HCT116 (cell line): ENCODE measurements at regions not wholly inside any gene's neighbourhood (a gene's known extent, or its start where the extent isn't known, plus 50 kb on each side); places are given as distances from the start of the nearest gene placed in this dataset.

Experiments
- ATAC-seq: fragments of 200-7000 bp; cut with Tn5 transposase; 2 replicates; pipeline ENCODE4 v1.9.1; 2020; ENCODE audit warnings: mild to moderate bottlenecking, moderate library complexity
- BruUV-seq: library from RNA; stranded (reverse); fragments of 400-500 nt; replicated peaks from 2 replicates; lab custom pipeline; 2021; lab: Mats Ljungman, UMichigan
- CTCF ChIA-PET: fragments of 300-600 bp; sonication (Branson Sonifier 250); formaldehyde crosslinking; loops from one replicate; lab custom pipeline; 2021; ENCODE audit warnings: antibody characterized with exemption; lab: Charles Lee
- POLR2A ChIA-PET: fragments of 300-600, 350-600 bp; sonication (Branson Sonifier 250); formaldehyde crosslinking; loops from one replicate; lab custom pipeline; 2021; ENCODE audit warnings: antibody characterized with exemption; lab: Charles Lee
- RAD21 ChIA-PET, 2 experiments: fragments of 300-600 bp; sonication (Branson Sonifier 250); formaldehyde crosslinking; loops; one replicate each; lab custom pipeline; 2023; ENCODE audit warnings: low total read pairs in 2 of 2; ENCODE audit not compliant: uncharacterized antibody in 2 of 2, unreplicated experiment in 2 of 2, low non-redundant PET in 1 of 2; lab: Charles Lee
- DNase-seq: peaks from one replicate; pipeline ENCODE4 v3.0.0-alpha.2; 2010; ENCODE audit warnings: low read depth, low spot score
- H2AFZ ChIP-seq: fragments of 200-600 bp; shearing (Covaris generic), sonication (generic); 2 replicates; pipeline ENCODE4 v1.6.1; 2017; ENCODE audit warnings: low read depth, mixed run types, mixed read lengths, antibody characterized with exemption, low read length; ENCODE audit not compliant: poor library complexity, severe bottlenecking
- H3K27ac ChIP-seq: 2 replicates; pipeline ENCODE4 v1.5.1; 2012; ENCODE audit warnings: low read depth, low read length
- H3K27me3 ChIP-seq: fragments of 200-600 bp; sonication (generic); 2 replicates; pipeline ENCODE4 v1.6.1; 2016; ENCODE audit warnings: mixed run types, low read length, mixed read lengths; ENCODE audit not compliant: insufficient read depth
- H3K36me3 ChIP-seq, 2 experiments: fragments of 200-500 bp in 1 of 2; fragments of 200-600 bp in 1 of 2; sonication (Bioruptor generic) in 1 of 2; sonication (generic) in 1 of 2; 2 replicates each; pipeline versions ENCODE4 v1.5.1 to v1.6.1; 2014 to 2016; ENCODE audit warnings: low read length in 2 of 2, inconsistent platforms in 1 of 2, mixed read lengths in 1 of 2, mixed run types in 1 of 2; ENCODE audit not compliant: insufficient read depth in 2 of 2, control insufficient read depth in 1 of 2
- H3K4me1 ChIP-seq, 2 experiments: fragments of 200-600 bp in 1 of 2; sonication (generic) in 1 of 2; 2 replicates each; pipeline versions ENCODE4 v1.5.1 to v1.6.1; 2012 to 2017; ENCODE audit warnings: low read length in 2 of 2, inconsistent platforms in 1 of 2, mild to moderate bottlenecking in 1 of 2, mixed read lengths in 1 of 2, mixed run types in 1 of 2, moderate library complexity in 1 of 2; ENCODE audit not compliant: insufficient read depth in 2 of 2, control insufficient read depth in 1 of 2
- H3K4me2 ChIP-seq: fragments of 200-600 bp; sonication (generic); 2 replicates; pipeline ENCODE4 v1.6.1; 2017; ENCODE audit warnings: mixed run types, low read length, mixed read lengths
- H3K4me3 ChIP-seq, 2 experiments: fragments of 200-600 bp in 1 of 2; sonication (generic) in 1 of 2; replicated peaks in 1 of 2; 2 replicates each; pipeline ENCODE4 v1.5.1; 2011 to 2016; ENCODE audit warnings: low read length in 2 of 2, control low read depth in 1 of 2, low read depth in 1 of 2, mild to moderate bottlenecking in 1 of 2, mixed read lengths in 1 of 2, mixed run types in 1 of 2
- H3K79me2 ChIP-seq: fragments of 200-600 bp; sonication (generic); 2 replicates; pipeline ENCODE4 v1.6.1; 2017; ENCODE audit warnings: mild to moderate bottlenecking, mixed run types, low read length, moderate library complexity, mixed read lengths; ENCODE audit not compliant: insufficient read depth
- H3K9ac ChIP-seq: fragments of 200-600 bp; sonication (generic); 2 replicates; pipeline ENCODE4 v1.6.1; 2016; ENCODE audit warnings: low read length, mixed read lengths
- H3K9me2 ChIP-seq: fragments of 200-600 bp; sonication (generic), shearing (Covaris generic); 2 replicates; pipeline ENCODE4 v1.6.1; 2017; ENCODE audit warnings: mixed run types, mild to moderate bottlenecking, moderate library complexity; ENCODE audit not compliant: insufficient read depth
- H3K9me3 ChIP-seq, 2 experiments: fragments of 200-500 bp in 1 of 2; fragments of 200-600 bp in 1 of 2; sonication (Bioruptor generic) in 1 of 2; sonication (generic) in 1 of 2; 2 replicates each; pipeline ENCODE4 v1.6.1; 2014 to 2017; ENCODE audit warnings: low read length in 2 of 2, mixed read lengths in 2 of 2, inconsistent platforms in 1 of 2, low read depth in 1 of 2, mild to moderate bottlenecking in 1 of 2, mixed run types in 1 of 2, moderate library complexity in 1 of 2; ENCODE audit not compliant: control insufficient read depth in 1 of 2, insufficient read depth in 1 of 2
- H4K20me1 ChIP-seq: fragments of 200-600 bp; sonication (generic), shearing (Covaris generic); 2 replicates; pipeline ENCODE4 v1.6.1; 2017; ENCODE audit warnings: mixed run types, mild to moderate bottlenecking, moderate library complexity; ENCODE audit not compliant: insufficient read depth
- CEBPB ChIP-seq: IDR thresholded peaks from 2 replicates; pipeline ENCODE4 v1.6.1; 2012; ENCODE audit warnings: low read depth
- EZH2 ChIP-seq: fragments of 200-600 bp; sonication (generic); IDR thresholded peaks from 2 replicates; pipeline ENCODE4 v1.6.1; 2017; ENCODE audit warnings: antibody characterized with exemption, mixed run types
- JUND ChIP-seq: IDR thresholded peaks from 2 replicates; pipeline ENCODE4 v1.6.1; 2012
- POLR2A ChIP-seq: IDR thresholded peaks from 2 replicates; pipeline ENCODE4 v1.7.0; 2011; ENCODE audit warnings: borderline replicate concordance; ENCODE audit not compliant: insufficient read depth, insufficient read length; ENCODE audit errors: extremely low read depth
- POLR2AphosphoS5 ChIP-seq: IDR thresholded peaks from 2 replicates; pipeline ENCODE4 v1.6.1; 2011; ENCODE audit warnings: mild to moderate bottlenecking, low read depth, low read length, moderate library complexity
- SIN3A ChIP-seq: IDR thresholded peaks from 2 replicates; pipeline ENCODE4 v1.6.1; 2012; ENCODE audit warnings: low read depth
- ZFX ChIP-seq: fragments of 450-650 bp; IDR thresholded peaks from 2 replicates; pipeline ENCODE4 v1.6.1; 2017
- ZNF274 ChIP-seq: fragments of 200-500 bp; sonication (Bioruptor generic); IDR thresholded peaks from 2 replicates; pipeline ENCODE4 v1.6.1; 2014; ENCODE audit warnings: mild to moderate bottlenecking, low read depth, low read length, inconsistent platforms
- intact Hi-C: fragments of 100-400 bp; cut with micrococcal nuclease; formaldehyde crosslinking; loops from 2 replicates; pipeline ENCODE4 v1.10.0; 2022
- TF ChIP-seq, protein P1 (sequence below): IDR thresholded peaks from 2 replicates; pipeline ENCODE4 v1.6.1; 2012; ENCODE audit warnings: low read depth
- TF ChIP-seq, protein P2 (sequence below), 3 experiments: fragments of 200-600 bp in 1 of 3; sonication (generic) in 1 of 3; IDR thresholded peaks in 2 of 3; conservative IDR thresholded peaks in 1 of 3; 2 replicates each; pipeline ENCODE4 v1.5.1; 2012 to 2017; ENCODE audit warnings: low read depth in 2 of 3, low read length in 2 of 3, antibody characterized with exemption in 1 of 3, borderline replicate concordance in 1 of 3, control low read depth in 1 of 3, mild to moderate bottlenecking in 1 of 3, mixed read lengths in 1 of 3, mixed run types in 1 of 3, moderate library complexity in 1 of 3; ENCODE audit not compliant: insufficient read depth in 1 of 3

GRCh38 chr19:30824809-30825208 is 452.6 kb downstream of the ZNF536 start:
- ChIA-PET CTCF (no interaction called here), POLR2A (no interaction called here), RAD21 (no interaction called here)
- intact Hi-C loops = no loop called here
- H3K79me2 ChIP-seq = no peaks in the 10 kb centered on the region
- ATAC-seq = no peak
- TF ChIP-seq JUND = no peak
- TF ChIP-seq ZFX = no peak
- no peak for TF ChIP-seq POLR2A
- TF ChIP-seq ZNF274 = no peak
- TF ChIP-seq, protein P1, sequence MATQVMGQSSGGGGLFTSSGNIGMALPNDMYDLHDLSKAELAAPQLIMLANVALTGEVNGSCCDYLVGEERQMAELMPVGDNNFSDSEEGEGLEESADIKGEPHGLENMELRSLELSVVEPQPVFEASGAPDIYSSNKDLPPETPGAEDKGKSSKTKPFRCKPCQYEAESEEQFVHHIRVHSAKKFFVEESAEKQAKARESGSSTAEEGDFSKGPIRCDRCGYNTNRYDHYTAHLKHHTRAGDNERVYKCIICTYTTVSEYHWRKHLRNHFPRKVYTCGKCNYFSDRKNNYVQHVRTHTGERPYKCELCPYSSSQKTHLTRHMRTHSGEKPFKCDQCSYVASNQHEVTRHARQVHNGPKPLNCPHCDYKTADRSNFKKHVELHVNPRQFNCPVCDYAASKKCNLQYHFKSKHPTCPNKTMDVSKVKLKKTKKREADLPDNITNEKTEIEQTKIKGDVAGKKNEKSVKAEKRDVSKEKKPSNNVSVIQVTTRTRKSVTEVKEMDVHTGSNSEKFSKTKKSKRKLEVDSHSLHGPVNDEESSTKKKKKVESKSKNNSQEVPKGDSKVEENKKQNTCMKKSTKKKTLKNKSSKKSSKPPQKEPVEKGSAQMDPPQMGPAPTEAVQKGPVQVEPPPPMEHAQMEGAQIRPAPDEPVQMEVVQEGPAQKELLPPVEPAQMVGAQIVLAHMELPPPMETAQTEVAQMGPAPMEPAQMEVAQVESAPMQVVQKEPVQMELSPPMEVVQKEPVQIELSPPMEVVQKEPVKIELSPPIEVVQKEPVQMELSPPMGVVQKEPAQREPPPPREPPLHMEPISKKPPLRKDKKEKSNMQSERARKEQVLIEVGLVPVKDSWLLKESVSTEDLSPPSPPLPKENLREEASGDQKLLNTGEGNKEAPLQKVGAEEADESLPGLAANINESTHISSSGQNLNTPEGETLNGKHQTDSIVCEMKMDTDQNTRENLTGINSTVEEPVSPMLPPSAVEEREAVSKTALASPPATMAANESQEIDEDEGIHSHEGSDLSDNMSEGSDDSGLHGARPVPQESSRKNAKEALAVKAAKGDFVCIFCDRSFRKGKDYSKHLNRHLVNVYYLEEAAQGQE = no peak
- TF ChIP-seq, protein P2, sequence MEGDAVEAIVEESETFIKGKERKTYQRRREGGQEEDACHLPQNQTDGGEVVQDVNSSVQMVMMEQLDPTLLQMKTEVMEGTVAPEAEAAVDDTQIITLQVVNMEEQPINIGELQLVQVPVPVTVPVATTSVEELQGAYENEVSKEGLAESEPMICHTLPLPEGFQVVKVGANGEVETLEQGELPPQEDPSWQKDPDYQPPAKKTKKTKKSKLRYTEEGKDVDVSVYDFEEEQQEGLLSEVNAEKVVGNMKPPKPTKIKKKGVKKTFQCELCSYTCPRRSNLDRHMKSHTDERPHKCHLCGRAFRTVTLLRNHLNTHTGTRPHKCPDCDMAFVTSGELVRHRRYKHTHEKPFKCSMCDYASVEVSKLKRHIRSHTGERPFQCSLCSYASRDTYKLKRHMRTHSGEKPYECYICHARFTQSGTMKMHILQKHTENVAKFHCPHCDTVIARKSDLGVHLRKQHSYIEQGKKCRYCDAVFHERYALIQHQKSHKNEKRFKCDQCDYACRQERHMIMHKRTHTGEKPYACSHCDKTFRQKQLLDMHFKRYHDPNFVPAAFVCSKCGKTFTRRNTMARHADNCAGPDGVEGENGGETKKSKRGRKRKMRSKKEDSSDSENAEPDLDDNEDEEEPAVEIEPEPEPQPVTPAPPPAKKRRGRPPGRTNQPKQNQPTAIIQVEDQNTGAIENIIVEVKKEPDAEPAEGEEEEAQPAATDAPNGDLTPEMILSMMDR (IDR thresholded peaks at IDR 0.05 in 2 of 3, conservative IDR thresholded peaks at IDR 0.05 in 1 of 3; ENCODE audit: borderline replicate concordance in 1 of 3, insufficient read depth in 1 of 3, low read depth in 2 of 3, low read length in 2 of 3) = no peak
- no peak for TF ChIP-seq CEBPB
- TF ChIP-seq EZH2 = no peak
- TF ChIP-seq SIN3A = no peak
- no peak for TF ChIP-seq POLR2AphosphoS5
- peaks cover 0 to 9% of the 10 kb centered on the region in 2 experiments; a peak in 2 of 4 replicates for H3K9me3 ChIP-seq
- no peak overlapping the region for H3K4me3 ChIP-seq
- no peaks in the 10 kb centered on the region for H4K20me1 ChIP-seq
- no peaks in the 10 kb centered on the region for H3K4me1 ChIP-seq
- BruUV-seq = no TSS peak
- no peaks in the 10 kb centered on the region for H3K27me3 ChIP-seq
- H3K36me3 ChIP-seq = no peaks in the 10 kb centered on the region
- DNase-seq = no peak
- no peak overlapping the region for H3K27ac ChIP-seq
- no peak overlapping the region for H3K9ac ChIP-seq
- H2AFZ ChIP-seq = no peak overlapping the region
- no peak overlapping the region for H3K4me2 ChIP-seq
- H3K9me2 ChIP-seq = no peaks in the 10 kb centered on the region
